ENCODE measurements at regions not wholly inside any gene's neighbourhood (a gene's known extent, or its start where the extent isn't known, plus 50 kb on each side); places are given as distances from the start of the nearest gene placed in this dataset.

GRCh38 chr1:54486907-54487306, 61.1 kb upstream of the ACOT11 start:
- peak overlapping the region; percentile 84 for H3K4me2 ChIP-seq (ENCODE audit: unreplicated experiment)
- peaks cover 10% of the 10 kb centered on the region for H3K4me1 ChIP-seq (ENCODE audit: insufficient read depth)
- H3K9ac ChIP-seq: peak overlapping the region; percentile 87; the same call in 1 of the 2 replicates
- H3K9me3 ChIP-seq (ENCODE audit: low read depth): no peaks in the 10 kb centered on the region
- no peaks in the 10 kb centered on the region for H4K20me1 ChIP-seq (ENCODE audit: insufficient read depth)
- H3K27ac ChIP-seq: no peak overlapping the region
- 0 out of 2 replicates have a peak, but pooled peaks cover 3% of the 10 kb centered on the region for H3F3A ChIP-seq (ENCODE audit: insufficient read depth)
- no peaks in the 10 kb centered on the region for H3K79me2 ChIP-seq (ENCODE audit: insufficient read depth)
- no peaks in the 10 kb centered on the region for H3K36me3 ChIP-seq (ENCODE audit: low read depth)
- H3K4me3 ChIP-seq: no peak overlapping the region
- no peaks in the 10 kb centered on the region for H3K9me2 ChIP-seq (ENCODE audit: insufficient read depth)
- H3K27me3 ChIP-seq (replicated peaks; ENCODE audit: insufficient read depth): no peaks in the 10 kb centered on the region
- 50 to 65% methylated on average over 8 of the region's 8 CpGs for WGBS, 2 experiments (ENCODE audit: low coverage in 1 of 2, low lambda C conversion rate in 2 of 2, missing lambda C conversion rate in 2 of 2)
- no peak for DNase-seq
- H2AFZ ChIP-seq: peak overlapping the region; percentile 90
- TF ChIP-seq EZH2phosphoT487 (IDR thresholded peaks at IDR 0.05; ENCODE audit: insufficient read depth, low read depth): no peak
- TF ChIP-seq EZH2 (IDR thresholded peaks at IDR 0.05; ENCODE audit: insufficient read depth, poor library complexity, severe bottlenecking): no peak
- in situ Hi-C loops (cut with MboI): loop anchor here (5.0 to 25.0 kb wide), 2 partner anchors 75 to 375 kb away; no protein-coding TSS in a partner anchor

DNA sequence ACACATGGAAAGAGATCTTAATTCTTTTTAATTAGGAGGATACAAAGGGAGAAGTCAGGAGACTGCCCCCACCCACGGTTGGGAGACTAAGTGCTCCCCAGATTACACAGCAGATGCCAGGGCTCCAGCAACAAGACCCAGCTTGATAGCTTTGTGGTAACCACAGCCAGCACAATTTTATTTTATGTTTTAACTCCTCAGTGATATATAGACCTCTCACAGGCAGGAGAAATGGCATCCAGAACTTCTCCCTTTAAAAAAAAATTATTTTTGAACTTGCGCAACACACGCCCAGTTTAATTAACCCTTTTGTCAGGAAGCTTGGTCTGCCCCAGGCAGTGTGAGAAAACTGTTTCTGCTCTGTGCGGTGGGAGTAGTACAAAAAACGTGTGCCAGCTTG, 62.6 kb upstream of the ACOT11 start:
- Histone ChIP-seq H4K20me1 (ENCODE audit: insufficient read depth) (no peaks in the 10 kb centered on the region), H3K27me3 (replicated peaks; ENCODE audit: insufficient read depth) (no peaks in the 10 kb centered on the region), H2AFZ (no peak overlapping the region), H3F3A (ENCODE audit: insufficient read depth) (0 out of 2 replicates have a peak, but pooled peaks cover 3% of the 10 kb centered on the region), H3K36me3 (ENCODE audit: low read depth) (no peaks in the 10 kb centered on the region), H3K4me1 (ENCODE audit: insufficient read depth) (peaks cover 10% of the 10 kb centered on the region), H3K27ac (no peak overlapping the region), H3K9me3 (ENCODE audit: low read depth) (no peaks in the 10 kb centered on the region), H3K4me3 (no peak overlapping the region), H3K4me2 (ENCODE audit: unreplicated experiment) (no peak overlapping the region), H3K9ac (no peak overlapping the region), H3K9me2 (ENCODE audit: insufficient read depth) (no peaks in the 10 kb centered on the region), H3K79me2 (ENCODE audit: insufficient read depth) (no peaks in the 10 kb centered on the region)
- no peak for DNase-seq
- WGBS, 2 experiments (ENCODE audit: low coverage in 1 of 2, low lambda C conversion rate in 2 of 2, missing lambda C conversion rate in 2 of 2): 34 to 35% methylated on average over 5 of the region's 5 CpGs
- in situ Hi-C loops (cut with MboI): loop anchor here (5.0 to 25.0 kb wide), 2 partner anchors 73 to 373 kb away; no protein-coding TSS in a partner anchor
- TF ChIP-seq EZH2 (IDR thresholded peaks at IDR 0.05; ENCODE audit: insufficient read depth, poor library complexity, severe bottlenecking) (no peak), EZH2phosphoT487 (IDR thresholded peaks at IDR 0.05; ENCODE audit: insufficient read depth, low read depth) (no peak)

GRCh38 chr1:54483875-54484437, 64.1 kb upstream of the ACOT11 start:
- Histone ChIP-seq H2AFZ (no peak overlapping the region), H4K20me1 (ENCODE audit: insufficient read depth) (no peaks in the 10 kb centered on the region), H3K27ac (no peak overlapping the region), H3K4me2 (ENCODE audit: unreplicated experiment) (no peak overlapping the region), H3K4me3 (no peak overlapping the region), H3K79me2 (ENCODE audit: insufficient read depth) (no peaks in the 10 kb centered on the region), H3K9me2 (ENCODE audit: insufficient read depth) (no peaks in the 10 kb centered on the region), H3K9ac (no peak overlapping the region), H3F3A (ENCODE audit: insufficient read depth) (0 out of 2 replicates have a peak, but pooled peaks cover 3% of the 10 kb centered on the region), H3K9me3 (ENCODE audit: low read depth) (no peaks in the 10 kb centered on the region), H3K4me1 (ENCODE audit: insufficient read depth) (peaks cover 10% of the 10 kb centered on the region), H3K27me3 (replicated peaks; ENCODE audit: insufficient read depth) (no peaks in the 10 kb centered on the region), H3K36me3 (ENCODE audit: low read depth) (no peaks in the 10 kb centered on the region)
- no peak for TF ChIP-seq EZH2 (IDR thresholded peaks at IDR 0.05; ENCODE audit: insufficient read depth, poor library complexity, severe bottlenecking)
- TF ChIP-seq EZH2phosphoT487 (IDR thresholded peaks at IDR 0.05; ENCODE audit: insufficient read depth, low read depth): no peak
- WGBS, 2 experiments (ENCODE audit: low coverage in 1 of 2, low lambda C conversion rate in 2 of 2, missing lambda C conversion rate in 2 of 2): 80% methylated on average over 11 of the region's 11 CpGs
- in situ Hi-C loops (cut with MboI): loop anchor here (25.0 kb wide), 1 partner anchor 372 kb away; no protein-coding TSS in a partner anchor
- no peak for DNase-seq

DNA sequence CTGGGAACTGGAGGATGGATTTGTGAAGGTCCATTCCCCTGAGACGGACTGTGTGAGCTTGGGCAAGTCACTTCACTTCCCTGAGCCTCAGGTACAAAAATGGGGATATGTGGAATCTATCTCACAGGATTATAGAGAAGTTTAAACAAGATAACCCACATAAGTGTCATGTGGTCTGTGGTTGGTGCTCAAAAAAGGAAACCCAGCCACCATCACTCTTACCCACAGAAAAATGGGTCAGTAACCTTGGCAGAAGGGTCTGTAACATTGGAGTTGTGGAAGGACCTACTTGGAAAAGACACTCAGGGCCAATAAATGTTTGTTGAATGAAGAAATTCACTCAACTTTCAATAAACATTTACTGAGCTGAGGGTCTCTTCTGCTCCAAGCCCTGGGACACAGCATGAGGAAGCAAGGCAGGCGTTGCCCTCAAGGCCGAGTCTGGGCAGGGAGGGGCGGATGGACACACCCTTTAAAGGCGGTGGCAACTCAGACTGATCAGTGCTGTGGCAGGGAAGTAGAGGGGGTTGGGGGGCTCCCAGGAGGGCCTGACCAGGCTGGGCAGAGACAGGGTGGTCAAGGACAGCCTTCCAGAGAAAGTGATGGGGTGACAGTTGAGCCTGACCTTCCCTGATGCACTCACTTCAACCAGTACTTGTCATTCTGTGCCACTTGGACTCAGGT, 66.7 kb upstream of the ACOT11 start:
- 73 to 85% methylated on average over 5 of the region's 5 CpGs for WGBS, 2 experiments (ENCODE audit: low coverage in 1 of 2, low lambda C conversion rate in 2 of 2, missing lambda C conversion rate in 2 of 2)
- Histone ChIP-seq H2AFZ (no peak overlapping the region), H3K36me3 (ENCODE audit: low read depth) (no peaks in the 10 kb centered on the region), H3K9me3 (ENCODE audit: low read depth) (no peaks in the 10 kb centered on the region), H3K4me3 (no peak overlapping the region), H3K9ac (no peak overlapping the region), H3K9me2 (ENCODE audit: insufficient read depth) (no peaks in the 10 kb centered on the region), H3K27me3 (replicated peaks; ENCODE audit: insufficient read depth) (no peaks in the 10 kb centered on the region), H4K20me1 (ENCODE audit: insufficient read depth) (no peaks in the 10 kb centered on the region), H3K27ac (no peak overlapping the region), H3F3A (ENCODE audit: insufficient read depth) (no peaks in the 10 kb centered on the region), H3K4me1 (ENCODE audit: insufficient read depth) (no peaks in the 10 kb centered on the region), H3K4me2 (ENCODE audit: unreplicated experiment) (no peak overlapping the region), H3K79me2 (ENCODE audit: insufficient read depth) (no peaks in the 10 kb centered on the region)
- in situ Hi-C loops (cut with MboI): loop anchor here (25.0 kb wide), 1 partner anchor 369 kb away; no protein-coding TSS in a partner anchor
- no peak for DNase-seq
- no peak for TF ChIP-seq EZH2phosphoT487 (IDR thresholded peaks at IDR 0.05; ENCODE audit: insufficient read depth, low read depth)
- no peak for TF ChIP-seq EZH2 (IDR thresholded peaks at IDR 0.05; ENCODE audit: insufficient read depth, poor library complexity, severe bottlenecking)

Data from GM23248 (cell line).